ENCODE measurements at regions not wholly inside any gene's neighbourhood (a gene's known extent, or its start where the extent isn't known, plus 50 kb on each side); places are given as distances from the start of the nearest gene placed in this dataset.

DNA sequence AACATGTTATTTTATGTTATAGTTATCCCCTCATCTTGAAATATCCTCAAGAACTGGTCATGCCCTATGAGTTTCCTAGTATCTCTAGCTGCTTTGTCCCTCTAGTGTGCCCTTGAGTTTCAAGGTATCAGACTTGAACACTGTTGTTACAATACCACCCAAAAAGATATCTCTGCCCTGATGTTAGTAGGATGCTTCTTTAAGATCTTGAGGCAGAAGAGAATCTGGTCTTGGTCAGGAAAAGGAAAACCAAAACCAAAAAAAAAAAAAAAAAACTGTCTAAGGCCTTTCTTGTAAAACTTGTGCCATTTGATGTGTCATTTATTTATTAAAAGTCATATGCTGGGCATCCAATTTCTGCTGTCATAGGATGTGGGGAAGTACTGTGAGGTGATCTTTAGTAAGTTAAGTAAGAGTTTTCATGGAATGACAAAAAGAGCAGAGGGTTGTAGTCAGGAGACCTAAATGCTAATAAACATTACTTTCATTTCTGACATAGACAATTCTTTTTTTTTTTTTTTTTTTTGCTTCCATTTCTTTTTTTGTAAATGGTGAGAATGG is 229.7 kb downstream of the NECTIN3 start:
- no peak for TF ChIP-seq ZBTB48 (tag by site-specific recombination; IDR thresholded peaks at IDR 0.05)
- TF ChIP-seq, protein P1, sequence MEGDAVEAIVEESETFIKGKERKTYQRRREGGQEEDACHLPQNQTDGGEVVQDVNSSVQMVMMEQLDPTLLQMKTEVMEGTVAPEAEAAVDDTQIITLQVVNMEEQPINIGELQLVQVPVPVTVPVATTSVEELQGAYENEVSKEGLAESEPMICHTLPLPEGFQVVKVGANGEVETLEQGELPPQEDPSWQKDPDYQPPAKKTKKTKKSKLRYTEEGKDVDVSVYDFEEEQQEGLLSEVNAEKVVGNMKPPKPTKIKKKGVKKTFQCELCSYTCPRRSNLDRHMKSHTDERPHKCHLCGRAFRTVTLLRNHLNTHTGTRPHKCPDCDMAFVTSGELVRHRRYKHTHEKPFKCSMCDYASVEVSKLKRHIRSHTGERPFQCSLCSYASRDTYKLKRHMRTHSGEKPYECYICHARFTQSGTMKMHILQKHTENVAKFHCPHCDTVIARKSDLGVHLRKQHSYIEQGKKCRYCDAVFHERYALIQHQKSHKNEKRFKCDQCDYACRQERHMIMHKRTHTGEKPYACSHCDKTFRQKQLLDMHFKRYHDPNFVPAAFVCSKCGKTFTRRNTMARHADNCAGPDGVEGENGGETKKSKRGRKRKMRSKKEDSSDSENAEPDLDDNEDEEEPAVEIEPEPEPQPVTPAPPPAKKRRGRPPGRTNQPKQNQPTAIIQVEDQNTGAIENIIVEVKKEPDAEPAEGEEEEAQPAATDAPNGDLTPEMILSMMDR (tag by site-specific recombination; IDR thresholded peaks at IDR 0.05): no peak
- TF ChIP-seq, protein P2, sequence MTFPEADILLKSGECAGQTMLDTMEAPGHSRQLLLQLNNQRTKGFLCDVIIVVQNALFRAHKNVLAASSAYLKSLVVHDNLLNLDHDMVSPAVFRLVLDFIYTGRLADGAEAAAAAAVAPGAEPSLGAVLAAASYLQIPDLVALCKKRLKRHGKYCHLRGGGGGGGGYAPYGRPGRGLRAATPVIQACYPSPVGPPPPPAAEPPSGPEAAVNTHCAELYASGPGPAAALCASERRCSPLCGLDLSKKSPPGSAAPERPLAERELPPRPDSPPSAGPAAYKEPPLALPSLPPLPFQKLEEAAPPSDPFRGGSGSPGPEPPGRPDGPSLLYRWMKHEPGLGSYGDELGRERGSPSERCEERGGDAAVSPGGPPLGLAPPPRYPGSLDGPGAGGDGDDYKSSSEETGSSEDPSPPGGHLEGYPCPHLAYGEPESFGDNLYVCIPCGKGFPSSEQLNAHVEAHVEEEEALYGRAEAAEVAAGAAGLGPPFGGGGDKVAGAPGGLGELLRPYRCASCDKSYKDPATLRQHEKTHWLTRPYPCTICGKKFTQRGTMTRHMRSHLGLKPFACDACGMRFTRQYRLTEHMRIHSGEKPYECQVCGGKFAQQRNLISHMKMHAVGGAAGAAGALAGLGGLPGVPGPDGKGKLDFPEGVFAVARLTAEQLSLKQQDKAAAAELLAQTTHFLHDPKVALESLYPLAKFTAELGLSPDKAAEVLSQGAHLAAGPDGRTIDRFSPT (tag by site-specific recombination; IDR thresholded peaks at IDR 0.05): no peak
- no peak for TF ChIP-seq ZNF660 (tag by site-specific recombination; IDR thresholded peaks at IDR 0.05)
- TF ChIP-seq FEZF1 (tag by site-specific recombination; IDR thresholded peaks at IDR 0.05): no peak
- no peak for TF ChIP-seq ZNF792 (tag by site-specific recombination; IDR thresholded peaks at IDR 0.05)
- TF ChIP-seq, protein P3, sequence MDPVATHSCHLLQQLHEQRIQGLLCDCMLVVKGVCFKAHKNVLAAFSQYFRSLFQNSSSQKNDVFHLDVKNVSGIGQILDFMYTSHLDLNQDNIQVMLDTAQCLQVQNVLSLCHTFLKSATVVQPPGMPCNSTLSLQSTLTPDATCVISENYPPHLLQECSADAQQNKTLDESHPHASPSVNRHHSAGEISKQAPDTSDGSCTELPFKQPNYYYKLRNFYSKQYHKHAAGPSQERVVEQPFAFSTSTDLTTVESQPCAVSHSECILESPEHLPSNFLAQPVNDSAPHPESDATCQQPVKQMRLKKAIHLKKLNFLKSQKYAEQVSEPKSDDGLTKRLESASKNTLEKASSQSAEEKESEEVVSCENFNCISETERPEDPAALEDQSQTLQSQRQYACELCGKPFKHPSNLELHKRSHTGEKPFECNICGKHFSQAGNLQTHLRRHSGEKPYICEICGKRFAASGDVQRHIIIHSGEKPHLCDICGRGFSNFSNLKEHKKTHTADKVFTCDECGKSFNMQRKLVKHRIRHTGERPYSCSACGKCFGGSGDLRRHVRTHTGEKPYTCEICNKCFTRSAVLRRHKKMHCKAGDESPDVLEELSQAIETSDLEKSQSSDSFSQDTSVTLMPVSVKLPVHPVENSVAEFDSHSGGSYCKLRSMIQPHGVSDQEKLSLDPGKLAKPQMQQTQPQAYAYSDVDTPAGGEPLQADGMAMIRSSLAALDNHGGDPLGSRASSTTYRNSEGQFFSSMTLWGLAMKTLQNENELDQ (tag by site-specific recombination; IDR thresholded peaks at IDR 0.05; ENCODE audit: low read depth): no peak

Data from HEK293 (cell line).